AG04449 (cell line): ENCODE measurements at regions not wholly inside any gene's neighbourhood (a gene's known extent, or its start where the extent isn't known, plus 50 kb on each side); places are given as distances from the start of the nearest gene placed in this dataset.
"Not testable (repeated sequence)": the region's sequence is repeated elsewhere in the genome, so short reads cannot be mapped to it uniquely, and the experiment has no call there.

Source experiments
- CTCF ChIA-PET: fragments of 350-600 bp; formaldehyde crosslinking; extraction: SDS; loops from one replicate; lab custom pipeline; 2021; ENCODE audit warnings: antibody characterized with exemption; lab: Yijun Ruan, JAX
- POLR2A ChIA-PET: fragments of 400-600, 350-600 bp; formaldehyde crosslinking; extraction: SDS; loops from one replicate; lab custom pipeline; 2020; ENCODE audit warnings: antibody characterized with exemption, inconsistent platforms; lab: Yijun Ruan, JAX
- DNase-seq: peaks from one replicate; pipeline ENCODE4 v3.0.0-alpha.2; 2010; ENCODE audit warnings: low read depth, low spot score
- H3K4me3 ChIP-seq: 2 replicates; pipeline ENCODE4 v1.5.1; 2011; ENCODE audit warnings: low read depth, mild to moderate bottlenecking, control low read depth, low read length
- TF ChIP-seq, protein P1 (sequence below): IDR thresholded peaks from one replicate; pipeline ENCODE4 v1.5.1; 2011; ENCODE audit warnings: mild to moderate bottlenecking, moderate library complexity, low read length, control low read depth, inconsistent platforms; ENCODE audit not compliant: insufficient read depth; ENCODE audit errors: missing control alignments

DNA sequence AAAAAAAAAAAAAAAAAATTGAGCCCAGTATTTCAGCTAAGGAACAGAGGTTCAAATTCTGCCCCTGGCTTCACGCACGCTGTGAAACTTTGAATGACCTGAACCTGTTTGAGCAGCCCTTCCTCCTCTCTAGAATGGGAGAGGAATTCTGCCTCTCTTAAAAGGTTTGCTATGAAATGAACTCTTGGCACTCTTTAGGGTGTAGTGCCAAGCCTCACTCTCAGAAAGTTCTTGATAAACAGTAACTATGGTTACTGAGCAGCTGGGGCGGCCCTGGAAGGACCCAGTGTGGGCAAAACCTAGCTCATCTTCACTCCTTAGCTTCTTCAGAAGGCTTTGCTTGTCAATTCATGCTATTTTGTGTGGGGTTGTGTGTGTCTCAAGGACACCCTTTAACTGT is 73.7 kb downstream of the GEMIN8 start:
- CTCF ChIA-PET = no interaction called here
- no peak for DNase-seq
- TF ChIP-seq, protein P1, sequence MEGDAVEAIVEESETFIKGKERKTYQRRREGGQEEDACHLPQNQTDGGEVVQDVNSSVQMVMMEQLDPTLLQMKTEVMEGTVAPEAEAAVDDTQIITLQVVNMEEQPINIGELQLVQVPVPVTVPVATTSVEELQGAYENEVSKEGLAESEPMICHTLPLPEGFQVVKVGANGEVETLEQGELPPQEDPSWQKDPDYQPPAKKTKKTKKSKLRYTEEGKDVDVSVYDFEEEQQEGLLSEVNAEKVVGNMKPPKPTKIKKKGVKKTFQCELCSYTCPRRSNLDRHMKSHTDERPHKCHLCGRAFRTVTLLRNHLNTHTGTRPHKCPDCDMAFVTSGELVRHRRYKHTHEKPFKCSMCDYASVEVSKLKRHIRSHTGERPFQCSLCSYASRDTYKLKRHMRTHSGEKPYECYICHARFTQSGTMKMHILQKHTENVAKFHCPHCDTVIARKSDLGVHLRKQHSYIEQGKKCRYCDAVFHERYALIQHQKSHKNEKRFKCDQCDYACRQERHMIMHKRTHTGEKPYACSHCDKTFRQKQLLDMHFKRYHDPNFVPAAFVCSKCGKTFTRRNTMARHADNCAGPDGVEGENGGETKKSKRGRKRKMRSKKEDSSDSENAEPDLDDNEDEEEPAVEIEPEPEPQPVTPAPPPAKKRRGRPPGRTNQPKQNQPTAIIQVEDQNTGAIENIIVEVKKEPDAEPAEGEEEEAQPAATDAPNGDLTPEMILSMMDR = no peak
- POLR2A ChIA-PET = no interaction called here
- H3K4me3 ChIP-seq = no peak overlapping the region

DNA sequence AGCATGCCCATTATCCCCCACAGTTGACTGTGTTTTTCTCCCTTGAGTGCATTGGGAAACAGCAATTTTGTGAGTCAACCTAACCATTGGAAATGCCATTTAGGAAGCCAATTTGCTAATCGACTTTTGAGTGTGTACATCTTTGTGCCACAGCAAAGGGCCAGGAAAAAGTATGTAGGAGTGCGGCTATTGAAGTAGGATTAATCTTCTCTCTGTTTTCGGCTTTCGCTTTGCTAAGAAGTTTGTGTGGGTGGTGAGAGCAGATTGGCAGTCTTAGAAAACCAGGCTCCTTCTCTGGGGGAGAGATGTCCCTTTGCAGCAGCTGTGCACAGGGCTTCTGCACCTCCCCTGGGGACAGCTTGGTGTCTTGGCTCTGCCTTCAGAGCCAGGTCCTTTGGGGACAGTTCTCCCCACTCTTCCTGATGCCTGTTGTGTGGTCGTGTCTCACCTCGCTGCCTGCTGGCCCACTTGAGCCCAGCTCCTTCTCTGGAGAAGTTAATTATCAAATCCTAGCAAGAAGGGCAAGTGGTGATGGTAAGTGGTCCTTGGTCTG is 74.5 kb downstream of the GEMIN8 start:
- no peak for DNase-seq
- CTCF ChIA-PET = no interaction called here
- POLR2A ChIA-PET = no interaction called here
- H3K4me3 ChIP-seq = no peak overlapping the region
- TF ChIP-seq, protein P1 = no peak

DNA sequence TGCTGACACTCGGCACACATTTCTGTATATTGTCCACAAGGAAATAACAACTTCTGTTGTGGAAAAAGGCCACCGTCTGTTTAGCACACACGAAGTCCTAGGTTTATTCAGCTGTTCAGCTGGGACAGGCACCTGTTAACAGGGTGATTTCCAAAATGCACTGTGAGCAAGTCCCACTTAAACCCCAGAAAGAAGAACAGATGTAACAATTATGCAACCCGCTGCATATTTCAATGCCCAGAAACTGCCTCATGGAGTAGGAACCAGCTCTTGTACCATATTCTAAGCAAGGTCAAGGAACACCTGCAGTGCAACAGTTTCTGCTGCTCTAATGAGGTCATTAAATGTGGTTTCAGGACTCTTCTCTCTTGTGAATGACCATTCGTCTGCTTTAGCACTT is 77.1 kb downstream of the GEMIN8 start:
- POLR2A ChIA-PET = no interaction called here
- no peak for DNase-seq
- H3K4me3 ChIP-seq = no peak overlapping the region
- TF ChIP-seq, protein P1 = no peak
- CTCF ChIA-PET = no interaction called here

DNA sequence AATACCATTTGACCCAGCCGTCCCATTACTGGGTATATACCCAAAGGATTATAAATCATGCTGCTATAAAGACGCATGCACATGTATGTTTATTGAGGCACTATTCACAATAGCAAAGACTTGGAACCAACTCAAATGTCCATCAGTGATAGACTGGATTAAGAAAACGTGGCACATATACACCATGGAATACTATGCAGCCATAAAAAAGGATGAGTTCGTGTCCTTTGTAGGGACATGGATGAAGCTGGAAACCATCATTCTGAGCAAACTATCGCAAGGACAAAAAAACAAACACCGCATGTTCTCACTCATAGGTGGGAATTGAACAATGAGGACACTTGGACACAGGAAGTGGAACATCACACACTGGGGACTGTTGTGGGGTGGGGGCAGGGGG is 83.5 kb downstream of the GEMIN8 start:
- DNase-seq, H3K4me3 ChIP-seq, CTCF ChIA-PET, POLR2A ChIA-PET: not testable (repeated sequence)

DNA sequence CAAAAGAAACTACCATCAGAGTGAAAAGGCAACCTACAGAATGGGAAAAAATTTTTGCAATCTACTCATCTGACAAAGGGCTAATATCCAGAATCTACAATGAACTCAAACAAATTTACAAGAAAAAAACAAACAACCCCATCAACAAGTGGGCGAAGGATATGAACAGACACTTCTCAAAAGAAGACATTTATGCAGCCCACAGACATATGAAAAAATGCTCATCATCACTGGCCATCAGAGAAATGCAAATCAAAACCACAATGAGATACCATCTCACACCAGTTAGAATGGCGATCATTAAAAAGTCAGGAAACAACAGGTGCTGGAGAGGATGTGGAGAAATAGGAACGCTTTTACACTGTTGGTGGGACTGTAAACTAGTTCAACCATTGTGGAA is 83.9 kb downstream of the GEMIN8 start:
- DNase-seq, H3K4me3 ChIP-seq, POLR2A ChIA-PET, CTCF ChIA-PET: not testable (repeated sequence)

DNA sequence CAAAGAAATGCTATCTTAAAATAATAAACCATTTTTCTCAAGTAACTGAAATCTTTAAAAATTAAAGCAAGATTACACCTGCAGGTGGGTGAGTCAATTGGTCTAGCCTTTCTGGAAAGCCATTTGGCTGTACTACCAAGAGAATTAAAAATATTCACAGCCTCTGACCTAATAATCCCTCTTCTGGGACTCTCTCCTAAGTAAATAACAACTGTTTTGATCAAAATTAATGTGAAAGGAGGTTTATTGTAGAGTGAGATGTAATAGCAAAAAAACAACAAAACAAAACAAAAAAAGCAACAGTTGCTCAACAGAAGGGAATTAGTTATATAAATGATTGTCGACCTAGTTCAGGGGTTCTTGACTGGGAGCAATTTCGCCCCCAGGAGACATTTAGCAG is 89.0 kb downstream of the GEMIN8 start:
- H3K4me3 ChIP-seq = no peak overlapping the region
- ChIA-PET CTCF (no interaction called here), POLR2A (no interaction called here)
- no peak for DNase-seq
- TF ChIP-seq, protein P1 = no peak

DNA sequence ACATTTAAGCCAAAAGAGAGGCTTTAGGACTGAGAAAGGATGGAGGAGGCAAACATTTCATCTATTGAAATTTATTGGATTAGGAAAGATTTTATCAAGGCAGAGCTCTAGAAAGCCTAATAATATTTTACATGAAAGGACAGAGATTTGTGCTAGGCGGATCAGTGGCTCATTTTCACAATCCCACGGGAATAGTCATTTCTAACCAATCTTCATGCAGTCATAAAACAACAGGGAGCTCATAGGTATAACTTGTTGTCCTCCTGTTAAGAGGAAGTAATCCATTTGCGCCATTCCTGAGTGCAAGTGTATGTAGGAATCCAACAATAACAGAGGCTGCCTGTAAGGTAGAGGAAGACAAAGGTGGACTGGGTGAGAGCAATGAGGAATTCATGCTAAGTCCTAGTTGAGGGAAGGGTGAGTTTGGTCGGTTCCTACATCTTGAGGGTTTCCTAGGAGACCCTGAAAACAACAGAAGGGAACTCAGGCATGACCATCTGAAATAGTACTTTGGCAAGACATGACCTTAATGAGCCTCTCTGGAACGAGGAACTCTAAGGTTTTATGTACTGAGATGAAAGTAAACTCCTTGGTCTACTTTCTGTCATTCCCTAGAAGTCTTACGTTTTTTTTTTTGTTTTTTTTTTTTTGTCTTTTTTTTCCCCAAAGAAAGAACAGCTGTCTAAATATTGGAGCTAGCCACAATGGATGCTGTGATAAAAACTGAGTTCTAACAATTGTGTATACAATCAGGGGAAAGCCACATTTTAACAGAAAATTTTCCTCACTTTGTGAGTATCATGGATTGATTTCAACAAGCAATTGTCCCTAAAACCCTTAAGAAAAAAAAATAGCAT is 89.7 kb downstream of the GEMIN8 start:
- TF ChIP-seq, protein P1 = no peak
- CTCF ChIA-PET = no interaction called here
- POLR2A ChIA-PET = no interaction called here
- DNase-seq = no peak
- no peak overlapping the region for H3K4me3 ChIP-seq
